ENCODE measurements at regions not wholly inside any gene's neighbourhood (a gene's known extent, or its start where the extent isn't known, plus 50 kb on each side); places are given as distances from the start of the nearest gene placed in this dataset.

DNA sequence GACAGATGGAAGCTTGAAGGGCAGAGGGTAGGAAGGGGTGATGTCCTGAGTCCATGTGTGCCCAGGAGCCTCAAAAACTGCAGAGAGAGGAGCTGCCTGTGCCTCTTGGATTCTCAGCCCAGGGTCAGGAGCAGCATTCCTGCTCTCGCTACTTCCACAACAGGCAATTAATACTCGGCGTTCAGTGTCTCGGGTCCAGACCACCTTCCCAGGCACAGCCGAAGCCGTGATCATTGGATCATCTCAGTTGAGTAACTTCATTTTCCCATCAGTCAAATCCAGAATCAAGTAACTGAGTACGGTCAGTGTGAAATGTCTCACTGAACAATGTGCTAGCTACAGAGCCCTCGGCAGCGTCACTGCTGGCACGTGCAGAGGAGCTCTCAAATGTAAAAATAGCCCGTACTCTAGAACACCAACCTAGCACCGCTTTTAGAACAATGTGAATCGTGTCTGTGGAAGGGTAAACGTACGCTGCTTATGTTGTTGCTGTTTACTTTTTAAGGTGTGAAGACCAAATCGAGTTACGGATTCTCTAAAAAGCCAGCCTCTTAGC, 63.5 kb upstream of the IRX4 start:
- CTCF ChIA-PET: no interaction called here
- POLR2A ChIA-PET: no interaction called here
- no peak overlapping the region for H2AFZ ChIP-seq (ENCODE audit: low read depth, low read length, poor library complexity, severe bottlenecking)
- ATAC-seq (no peak), DNase-seq (ENCODE audit: low read depth, low spot score) (no peak)
- H3K79me2 ChIP-seq (ENCODE audit: insufficient read depth, low read length): no peaks in the 10 kb centered on the region
- intact Hi-C loops (cut with micrococcal nuclease): no loop called here
- no peak overlapping the region for H3K4me3 ChIP-seq (replicated peaks in 1 of 2; ENCODE audit: low read depth in 1 of 2, low read length in 2 of 2)
- no peak for TF ChIP-seq RAD21 (IDR thresholded peaks at IDR 0.05; ENCODE audit: low read depth)
- no peak for TF ChIP-seq CBX3 (IDR thresholded peaks at IDR 0.05; ENCODE audit: low read depth)
- TF ChIP-seq ZNF274 (IDR thresholded peaks at IDR 0.05; ENCODE audit: low read depth, low read length): no peak
- TF ChIP-seq, protein P1, sequence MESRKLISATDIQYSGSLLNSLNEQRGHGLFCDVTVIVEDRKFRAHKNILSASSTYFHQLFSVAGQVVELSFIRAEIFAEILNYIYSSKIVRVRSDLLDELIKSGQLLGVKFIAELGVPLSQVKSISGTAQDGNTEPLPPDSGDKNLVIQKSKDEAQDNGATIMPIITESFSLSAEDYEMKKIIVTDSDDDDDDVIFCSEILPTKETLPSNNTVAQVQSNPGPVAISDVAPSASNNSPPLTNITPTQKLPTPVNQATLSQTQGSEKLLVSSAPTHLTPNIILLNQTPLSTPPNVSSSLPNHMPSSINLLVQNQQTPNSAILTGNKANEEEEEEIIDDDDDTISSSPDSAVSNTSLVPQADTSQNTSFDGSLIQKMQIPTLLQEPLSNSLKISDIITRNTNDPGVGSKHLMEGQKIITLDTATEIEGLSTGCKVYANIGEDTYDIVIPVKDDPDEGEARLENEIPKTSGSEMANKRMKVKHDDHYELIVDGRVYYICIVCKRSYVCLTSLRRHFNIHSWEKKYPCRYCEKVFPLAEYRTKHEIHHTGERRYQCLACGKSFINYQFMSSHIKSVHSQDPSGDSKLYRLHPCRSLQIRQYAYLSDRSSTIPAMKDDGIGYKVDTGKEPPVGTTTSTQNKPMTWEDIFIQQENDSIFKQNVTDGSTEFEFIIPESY (IDR thresholded peaks at IDR 0.05; ENCODE audit: extremely low read depth, insufficient replicate concordance, low read length): no peak
- no peak for TF ChIP-seq ZFX (IDR thresholded peaks at IDR 0.05)
- TF ChIP-seq, protein P2, sequence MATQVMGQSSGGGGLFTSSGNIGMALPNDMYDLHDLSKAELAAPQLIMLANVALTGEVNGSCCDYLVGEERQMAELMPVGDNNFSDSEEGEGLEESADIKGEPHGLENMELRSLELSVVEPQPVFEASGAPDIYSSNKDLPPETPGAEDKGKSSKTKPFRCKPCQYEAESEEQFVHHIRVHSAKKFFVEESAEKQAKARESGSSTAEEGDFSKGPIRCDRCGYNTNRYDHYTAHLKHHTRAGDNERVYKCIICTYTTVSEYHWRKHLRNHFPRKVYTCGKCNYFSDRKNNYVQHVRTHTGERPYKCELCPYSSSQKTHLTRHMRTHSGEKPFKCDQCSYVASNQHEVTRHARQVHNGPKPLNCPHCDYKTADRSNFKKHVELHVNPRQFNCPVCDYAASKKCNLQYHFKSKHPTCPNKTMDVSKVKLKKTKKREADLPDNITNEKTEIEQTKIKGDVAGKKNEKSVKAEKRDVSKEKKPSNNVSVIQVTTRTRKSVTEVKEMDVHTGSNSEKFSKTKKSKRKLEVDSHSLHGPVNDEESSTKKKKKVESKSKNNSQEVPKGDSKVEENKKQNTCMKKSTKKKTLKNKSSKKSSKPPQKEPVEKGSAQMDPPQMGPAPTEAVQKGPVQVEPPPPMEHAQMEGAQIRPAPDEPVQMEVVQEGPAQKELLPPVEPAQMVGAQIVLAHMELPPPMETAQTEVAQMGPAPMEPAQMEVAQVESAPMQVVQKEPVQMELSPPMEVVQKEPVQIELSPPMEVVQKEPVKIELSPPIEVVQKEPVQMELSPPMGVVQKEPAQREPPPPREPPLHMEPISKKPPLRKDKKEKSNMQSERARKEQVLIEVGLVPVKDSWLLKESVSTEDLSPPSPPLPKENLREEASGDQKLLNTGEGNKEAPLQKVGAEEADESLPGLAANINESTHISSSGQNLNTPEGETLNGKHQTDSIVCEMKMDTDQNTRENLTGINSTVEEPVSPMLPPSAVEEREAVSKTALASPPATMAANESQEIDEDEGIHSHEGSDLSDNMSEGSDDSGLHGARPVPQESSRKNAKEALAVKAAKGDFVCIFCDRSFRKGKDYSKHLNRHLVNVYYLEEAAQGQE (IDR thresholded peaks at IDR 0.05; ENCODE audit: low read depth): no peak
- TF ChIP-seq, protein P3, sequence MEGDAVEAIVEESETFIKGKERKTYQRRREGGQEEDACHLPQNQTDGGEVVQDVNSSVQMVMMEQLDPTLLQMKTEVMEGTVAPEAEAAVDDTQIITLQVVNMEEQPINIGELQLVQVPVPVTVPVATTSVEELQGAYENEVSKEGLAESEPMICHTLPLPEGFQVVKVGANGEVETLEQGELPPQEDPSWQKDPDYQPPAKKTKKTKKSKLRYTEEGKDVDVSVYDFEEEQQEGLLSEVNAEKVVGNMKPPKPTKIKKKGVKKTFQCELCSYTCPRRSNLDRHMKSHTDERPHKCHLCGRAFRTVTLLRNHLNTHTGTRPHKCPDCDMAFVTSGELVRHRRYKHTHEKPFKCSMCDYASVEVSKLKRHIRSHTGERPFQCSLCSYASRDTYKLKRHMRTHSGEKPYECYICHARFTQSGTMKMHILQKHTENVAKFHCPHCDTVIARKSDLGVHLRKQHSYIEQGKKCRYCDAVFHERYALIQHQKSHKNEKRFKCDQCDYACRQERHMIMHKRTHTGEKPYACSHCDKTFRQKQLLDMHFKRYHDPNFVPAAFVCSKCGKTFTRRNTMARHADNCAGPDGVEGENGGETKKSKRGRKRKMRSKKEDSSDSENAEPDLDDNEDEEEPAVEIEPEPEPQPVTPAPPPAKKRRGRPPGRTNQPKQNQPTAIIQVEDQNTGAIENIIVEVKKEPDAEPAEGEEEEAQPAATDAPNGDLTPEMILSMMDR (IDR thresholded peaks at IDR 0.05 in 2 of 3, conservative IDR thresholded peaks at IDR 0.05 in 1 of 3; ENCODE audit: borderline replicate concordance in 1 of 3, insufficient read depth in 1 of 3, low read depth in 2 of 3, low read length in 2 of 3): no peak
- TF ChIP-seq, protein P4, sequence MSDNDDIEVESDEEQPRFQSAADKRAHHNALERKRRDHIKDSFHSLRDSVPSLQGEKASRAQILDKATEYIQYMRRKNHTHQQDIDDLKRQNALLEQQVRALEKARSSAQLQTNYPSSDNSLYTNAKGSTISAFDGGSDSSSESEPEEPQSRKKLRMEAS (IDR thresholded peaks at IDR 0.05): no peak
- TF ChIP-seq SRF (IDR thresholded peaks at IDR 0.05; ENCODE audit: low read depth): no peak
- TF ChIP-seq EZH2phosphoT487 (IDR thresholded peaks at IDR 0.05; ENCODE audit: borderline replicate concordance): no peak
- H3K4me2 ChIP-seq (ENCODE audit: low read length): no peak overlapping the region
- BruUV-seq (replicated peaks): no TSS peak
- no peak overlapping the region for H3K9ac ChIP-seq (ENCODE audit: low read length)
- no peaks in the 10 kb centered on the region for H3K9me2 ChIP-seq (ENCODE audit: insufficient read depth)
- H3K27ac ChIP-seq (ENCODE audit: low read depth, low read length): no peak overlapping the region
- H3K27me3 ChIP-seq (ENCODE audit: insufficient read depth, low read length): peaks cover 29% of the 10 kb centered on the region; the same call in 1 of the 2 replicates
- H3K9me3 ChIP-seq (ENCODE audit: control insufficient read depth in 1 of 2, insufficient read depth in 1 of 2, low read depth in 1 of 2, low read length in 2 of 2): no peaks in the 10 kb centered on the region
- no peaks in the 10 kb centered on the region for H3K4me1 ChIP-seq (ENCODE audit: control insufficient read depth in 1 of 2, insufficient read depth in 2 of 2, low read length in 2 of 2)
- H3K36me3 ChIP-seq (ENCODE audit: control insufficient read depth in 1 of 2, insufficient read depth in 2 of 2, low read length in 2 of 2): no peaks in the 10 kb centered on the region
- no peaks in the 10 kb centered on the region for H4K20me1 ChIP-seq (ENCODE audit: insufficient read depth)
- RAD21 ChIA-PET (ENCODE audit: low non-redundant PET in 1 of 2, low total read pairs in 2 of 2, uncharacterized antibody in 2 of 2, unreplicated experiment in 2 of 2): no interaction called here

Data from HCT116 (cell line).